ENCODE measurements at regions not wholly inside any gene's neighbourhood (a gene's known extent, or its start where the extent isn't known, plus 50 kb on each side); places are given as distances from the start of the nearest gene placed in this dataset.

GRCh38 chr17:64787921-64788271 lies 125.8 kb upstream of the SMURF2 start:
- H3K9me3 ChIP-seq (replicated peaks; ENCODE audit: control insufficient read depth, insufficient read depth, low read length), result no peaks in the 10 kb centered on the region
- H3K9me1 ChIP-seq (replicated peaks; ENCODE audit: control insufficient read depth, extremely low read depth, insufficient read depth, low read length), result no peaks in the 10 kb centered on the region
- peaks cover under 1% of the 10 kb centered on the region for H3K4me1 ChIP-seq (ENCODE audit: control insufficient read depth, extremely low read depth, insufficient read depth, low read length)
- no TSS peak for BruUV-seq (replicated peaks)
- H3K27me3 ChIP-seq (ENCODE audit: control insufficient read depth in 2 of 2, insufficient read depth in 2 of 2, low read length in 2 of 2), result no peaks in the 10 kb centered on the region
- H4K20me1 ChIP-seq (replicated peaks; ENCODE audit: control insufficient read depth, extremely low read depth, insufficient read depth, low read length), result no peaks in the 10 kb centered on the region
- no peak overlapping the region for H3K4me2 ChIP-seq (ENCODE audit: insufficient read depth, low read length)
- no peak overlapping the region for H2AFZ ChIP-seq (ENCODE audit: low read depth, low read length)
- TF ChIP-seq CTCF (IDR thresholded peaks at IDR 0.05; ENCODE audit: extremely low read depth in 1 of 2, insufficient read depth in 1 of 2, low read depth in 1 of 2, low read length in 2 of 2) (no peak), EZH2 (IDR thresholded peaks at IDR 0.05; ENCODE audit: borderline replicate concordance, low read depth, low read length, severe bottlenecking) (no peak), MAX (IDR thresholded peaks at IDR 0.05; ENCODE audit: insufficient read depth, insufficient read length) (no peak), FOS (IDR thresholded peaks at IDR 0.05; ENCODE audit: borderline replicate concordance, insufficient read depth, low read length) (no peak), GATA2 (IDR thresholded peaks at IDR 0.05; ENCODE audit: insufficient read depth, insufficient read length, low read depth, low read length) (no peak)
- DNase-seq (ENCODE audit: low read depth, low spot score), result no peak
- no peaks in the 10 kb centered on the region for H3K79me2 ChIP-seq (ENCODE audit: control insufficient read depth, insufficient read depth, low read length)
- no peak overlapping the region for H3K9ac ChIP-seq (replicated peaks; ENCODE audit: extremely low read depth, insufficient read depth, low read length)
- peak; percentile 44 for FAIRE-seq
- ChIA-PET CTCF (no interaction called here), POLR2A (no interaction called here)
- dilution Hi-C loops (cut with MboI; ENCODE audit: extremely low pct_ligation_motif_present, low sequenced_read_pairs), result no loop called here
- intact Hi-C loops (cut with micrococcal nuclease), result no loop called here
- peaks cover 0 to 7% of the 10 kb centered on the region in 2 experiments for H3K36me3 ChIP-seq (ENCODE audit: control insufficient read depth in 2 of 2, extremely low read depth in 1 of 2, insufficient read depth in 2 of 2, low read length in 2 of 2)
- no peak overlapping the region for H3K27ac ChIP-seq (ENCODE audit: insufficient read depth, low read depth, low read length)
- no peak overlapping the region for H3K4me3 ChIP-seq (replicated peaks in 1 of 3; ENCODE audit: insufficient read depth in 1 of 3, low read depth in 1 of 3, low read length in 3 of 3)

Measured in endothelial cell of umbilical vein (primary cell).